Upper lobe of right lung (tissue), 1 donor: ENCODE measurements at regions not wholly inside any gene's neighbourhood (a gene's known extent, or its start where the extent isn't known, plus 50 kb on each side); places are given as distances from the start of the nearest gene placed in this dataset.

Experiments used
- ATAC-seq: fragments of 200-7000 bp; cut with Tn5 transposase; one replicate; pipeline ENCODE4 v1.9.1; 2020; ENCODE audit warnings: mild to moderate bottlenecking, moderate library complexity
- DNase-seq: peaks from one replicate; pipeline ENCODE4 v3.0.0-alpha.2; 2020
- H3K27ac ChIP-seq: fragments of 200-600 bp; one replicate; pipeline ENCODE4 v1.8.0; 2022
- H3K27me3 ChIP-seq: fragments of 200-600 bp; one replicate; pipeline ENCODE4 v1.8.0; 2022; ENCODE audit warnings: mild to moderate bottlenecking
- H3K36me3 ChIP-seq: fragments of 200-600 bp; one replicate; pipeline ENCODE4 v1.8.0; 2022
- H3K4me1 ChIP-seq: fragments of 200-600 bp; one replicate; pipeline ENCODE4 v1.8.0; 2022
- H3K4me3 ChIP-seq: fragments of 200-600 bp; one replicate; pipeline ENCODE4 v1.8.0; 2022; ENCODE audit warnings: mild to moderate bottlenecking
- H3K9me3 ChIP-seq: fragments of 200-600 bp; one replicate; pipeline ENCODE4 v1.8.0; 2022
- CTCF ChIP-seq: fragments of 200-600 bp; IDR thresholded peaks from one replicate; pipeline ENCODE4 v1.8.0; 2022; ENCODE audit warnings: antibody characterized with exemption
- intact Hi-C: fragments of 100-400 bp; cut with DNase I; formaldehyde crosslinking; loops from one replicate; pipeline ENCODE4 v1.11.0; 2022
- donor health status: DM: no; HTN: yes; CAD: no; lungs with severe emphysema.

- no peak overlapping the region for H3K4me3 ChIP-seq
- no peaks in the 10 kb centered on the region for H3K9me3 ChIP-seq
- TF ChIP-seq CTCF = no peak
- no peaks in the 10 kb centered on the region for H3K36me3 ChIP-seq
- ATAC-seq = no peak
- intact Hi-C loops = no loop called here
- DNase-seq = no peak
- H3K4me1 ChIP-seq = no peaks in the 10 kb centered on the region
- no peak overlapping the region for H3K27ac ChIP-seq
- no peaks in the 10 kb centered on the region for H3K27me3 ChIP-seq
Observed at GRCh38 chr4:186931519-186931918, 207.9 kb upstream of the FAT1 start.

GRCh38 chr4:186932196-186932595 lies 208.5 kb upstream of the FAT1 start:
- Histone ChIP-seq H3K4me1 (no peaks in the 10 kb centered on the region), H3K9me3 (no peaks in the 10 kb centered on the region), H3K4me3 (no peak overlapping the region), H3K36me3 (no peaks in the 10 kb centered on the region), H3K27me3 (no peaks in the 10 kb centered on the region), H3K27ac (no peak overlapping the region)
- DNase-seq (no peak), ATAC-seq (no peak)
- no peak for TF ChIP-seq CTCF
- intact Hi-C loops = no loop called here

GRCh38 chr4:186932631-186933187 lies 209.1 kb upstream of the FAT1 start:
- no peaks in the 10 kb centered on the region for H3K9me3 ChIP-seq
- no peaks in the 10 kb centered on the region for H3K27me3 ChIP-seq
- H3K4me3 ChIP-seq = no peak overlapping the region
- H3K36me3 ChIP-seq = no peaks in the 10 kb centered on the region
- peak; percentile 45 for ATAC-seq
- H3K4me1 ChIP-seq = no peaks in the 10 kb centered on the region
- H3K27ac ChIP-seq = no peak overlapping the region
- TF ChIP-seq CTCF = no peak
- no peak for DNase-seq
- intact Hi-C loops = no loop called here

- intact Hi-C loops = no loop called here
- Histone ChIP-seq H3K4me3 (no peak overlapping the region), H3K27me3 (no peaks in the 10 kb centered on the region), H3K4me1 (no peaks in the 10 kb centered on the region), H3K9me3 (no peaks in the 10 kb centered on the region), H3K27ac (no peak overlapping the region), H3K36me3 (no peaks in the 10 kb centered on the region)
- ATAC-seq (no peak), DNase-seq (no peak)
- TF ChIP-seq CTCF = no peak
Observed at GRCh38 chr4:186934244-186934643, 210.6 kb upstream of the FAT1 start.

- intact Hi-C loops = no loop called here
- Histone ChIP-seq H3K36me3 (no peaks in the 10 kb centered on the region), H3K9me3 (no peaks in the 10 kb centered on the region), H3K4me3 (no peak overlapping the region), H3K27me3 (no peaks in the 10 kb centered on the region), H3K27ac (no peak overlapping the region), H3K4me1 (no peaks in the 10 kb centered on the region)
- DNase-seq (no peak), ATAC-seq (peak; percentile 68)
- no peak for TF ChIP-seq CTCF
Observed at GRCh38 chr4:186934841-186935443, 211.3 kb upstream of the FAT1 start.

GRCh38 chr4:186935901-186936300 lies 212.2 kb upstream of the FAT1 start:
- intact Hi-C loops = no loop called here
- no peak for ATAC-seq
- H3K4me1 ChIP-seq = no peaks in the 10 kb centered on the region
- H3K27me3 ChIP-seq = no peaks in the 10 kb centered on the region
- no peak overlapping the region for H3K27ac ChIP-seq
- no peaks in the 10 kb centered on the region for H3K36me3 ChIP-seq
- DNase-seq = no peak
- TF ChIP-seq CTCF = no peak
- no peak overlapping the region for H3K4me3 ChIP-seq
- no peaks in the 10 kb centered on the region for H3K9me3 ChIP-seq
